Activated CD4-positive, alpha-beta T cell treated with anti-CD3 and anti-CD28 coated beads, Interleukin-2, amount 50 U/mL, for 1 hour (primary cell): ENCODE measurements at regions not wholly inside any gene's neighbourhood (a gene's known extent, or its start where the extent isn't known, plus 50 kb on each side); places are given as distances from the start of the nearest gene placed in this dataset.

Source experiments
- DNase-seq: peaks from one replicate; pipeline ENCODE4 v3.0.0-alpha.2; 2020

GRCh38 chr5:96595300-96596090 is 66.7 kb upstream of the CAST start:
- no peak for DNase-seq

DNA sequence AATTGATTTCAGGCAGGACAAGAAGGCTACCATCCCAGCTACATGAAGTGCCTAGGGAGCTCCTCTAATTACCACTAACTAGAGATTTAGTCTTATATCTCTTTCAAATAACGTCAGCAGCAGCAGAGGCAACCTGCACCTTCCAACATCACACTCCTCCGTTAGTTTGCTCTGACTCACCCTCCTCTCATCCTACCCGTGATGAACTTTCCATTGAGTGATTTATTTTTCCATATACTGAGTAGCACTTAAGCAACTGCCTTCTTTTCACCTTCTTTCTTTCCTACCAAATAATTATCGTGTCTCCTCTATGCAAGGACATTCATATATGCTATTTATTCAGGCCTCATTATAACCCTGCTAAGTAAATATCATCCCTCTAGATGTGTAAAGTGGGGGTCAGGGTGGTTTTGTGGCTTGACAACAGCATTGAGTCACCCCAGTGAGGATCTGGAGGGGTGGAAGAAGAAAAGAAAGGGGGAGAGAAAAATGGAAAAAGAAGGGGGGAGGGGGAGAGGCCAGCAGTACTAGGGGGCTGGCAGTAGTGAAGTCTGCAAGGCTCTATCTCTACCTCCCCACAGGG is 64.6 kb upstream of the CAST start:
- no peak for DNase-seq

DNA sequence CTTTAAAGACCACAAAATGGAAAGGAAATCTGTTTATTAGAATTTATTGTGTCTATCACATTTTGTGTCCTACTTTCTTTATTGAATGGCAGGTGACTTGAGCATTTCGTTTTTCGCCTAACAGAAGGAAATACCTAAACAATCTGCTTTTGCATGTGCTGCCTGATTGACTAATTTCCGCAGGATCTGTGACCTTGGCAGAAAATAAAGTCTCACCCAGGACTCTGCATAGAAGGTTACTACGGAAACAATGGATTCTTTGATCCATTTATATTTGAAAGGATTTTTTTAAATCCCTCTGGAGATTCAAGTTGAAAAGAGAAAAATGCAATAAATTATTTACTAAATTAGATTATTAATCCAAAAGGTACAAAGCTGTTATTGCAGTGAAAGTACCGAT is 61.0 kb upstream of the CAST start:
- no peak for DNase-seq

DNA sequence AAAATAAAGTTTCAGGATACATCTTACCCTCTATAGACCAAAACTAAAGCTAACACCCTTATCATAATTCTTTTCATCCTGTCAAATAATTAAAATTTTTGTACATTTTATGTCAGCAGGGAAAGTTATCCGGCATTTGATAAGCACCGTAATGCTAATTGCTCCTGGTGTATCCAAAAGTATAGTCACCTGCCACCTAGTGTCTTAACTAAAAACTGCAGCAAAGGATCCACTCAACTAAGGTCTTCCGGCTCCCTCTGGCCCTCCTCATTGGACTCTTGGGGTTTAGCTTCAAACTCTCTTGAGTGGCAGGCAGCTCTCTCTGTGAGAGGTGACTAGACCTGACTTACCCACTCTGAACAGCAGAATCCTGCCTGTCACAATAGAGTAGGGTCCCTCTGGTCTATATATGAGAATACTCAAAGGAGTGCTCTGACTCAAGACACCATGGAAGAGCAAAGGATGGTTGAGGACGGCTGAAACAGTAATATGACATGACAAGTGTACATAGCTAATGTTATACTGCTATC is 60.4 kb upstream of the CAST start:
- peak; percentile 30 for DNase-seq

GRCh38 chr5:96602776-96603175 is 59.4 kb upstream of the CAST start:
- DNase-seq: no peak

- no peak for DNase-seq
Measured at GRCh38 chr5:96605144-96605837, 56.9 kb upstream of the CAST start.

DNA sequence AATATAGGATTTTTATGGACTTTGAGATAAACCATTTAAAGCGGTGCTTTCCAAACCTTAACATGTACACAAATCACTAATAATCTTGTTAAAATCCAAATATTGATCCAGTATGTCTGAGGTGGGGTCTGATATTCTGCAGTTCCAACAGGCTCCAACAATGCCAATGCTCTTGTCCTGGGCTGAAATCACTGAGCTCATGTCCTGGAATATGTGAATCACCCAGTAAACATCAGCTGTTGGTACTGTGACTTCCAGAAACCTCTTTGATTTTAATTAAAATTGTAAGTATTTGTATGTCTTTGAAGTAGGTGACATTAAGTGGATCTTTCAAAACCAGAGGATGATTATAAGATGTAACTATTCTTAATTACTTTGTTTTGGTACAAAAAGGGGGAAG is 52.8 kb upstream of the CAST start:
- DNase-seq: no peak

DNA sequence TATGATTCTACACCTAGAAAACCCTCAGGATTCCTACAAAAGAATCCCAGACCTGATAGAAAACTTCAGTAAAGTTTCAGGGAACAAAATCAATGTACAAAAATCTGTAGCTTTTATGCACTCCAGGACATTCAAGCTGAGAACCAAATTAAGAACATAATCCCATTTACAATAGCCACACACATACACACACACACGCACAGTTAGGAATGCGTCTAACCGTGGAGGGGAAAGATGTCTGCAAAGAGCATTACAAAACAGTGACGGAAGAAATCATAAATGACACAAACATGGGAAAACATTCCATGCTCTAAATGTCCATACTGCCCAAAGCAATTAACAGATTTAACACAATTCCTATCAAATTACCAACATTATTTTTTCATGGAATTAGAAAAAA is 51.4 kb upstream of the CAST start:
- DNase-seq: no peak

DNA sequence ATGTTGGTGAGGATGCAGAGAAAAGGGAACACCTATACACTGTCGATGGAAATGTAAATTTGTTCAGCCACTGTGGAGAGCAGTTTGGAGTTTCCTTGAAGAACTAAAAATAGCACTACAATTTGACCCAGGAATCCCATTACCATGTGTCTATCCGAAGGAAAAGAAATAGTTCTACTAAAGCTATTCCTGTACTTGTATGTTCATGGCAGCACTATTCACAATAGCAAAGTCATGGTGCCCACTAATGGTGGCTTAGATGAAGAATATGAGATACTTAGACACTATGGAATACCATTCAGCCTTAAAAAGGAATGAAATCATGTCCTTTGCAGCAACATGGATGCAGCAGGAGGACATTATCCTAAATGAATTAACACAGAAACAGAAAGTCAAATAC is 50.2 kb upstream of the CAST start:
- no peak for DNase-seq
